ENCODE measurements at regions not wholly inside any gene's neighbourhood (a gene's known extent, or its start where the extent isn't known, plus 50 kb on each side); places are given as distances from the start of the nearest gene placed in this dataset.

GRCh38 chr1:30052178-30052577 is 671.2 kb downstream of the MATN1 start:
- TF ChIP-seq CTCF (IDR thresholded peaks at IDR 0.05; ENCODE audit: insufficient read depth, low read depth, low read length, missing control alignments): no peak
- DNase-seq (ENCODE audit: low read depth): no peak
- no peak overlapping the region for H3K4me3 ChIP-seq (ENCODE audit: low read length)

- H3K4me3 ChIP-seq (ENCODE audit: low read length): no peak overlapping the region
- TF ChIP-seq CTCF (IDR thresholded peaks at IDR 0.05; ENCODE audit: insufficient read depth, low read depth, low read length, missing control alignments): no peak
- no peak for DNase-seq (ENCODE audit: low read depth)
These were observed 671.6 kb downstream of the MATN1 start for GRCh38 chr1:30051777-30052176.

- DNase-seq (ENCODE audit: low read depth): no peak
- no peak overlapping the region for H3K4me3 ChIP-seq (ENCODE audit: low read length)
- no peak for TF ChIP-seq CTCF (IDR thresholded peaks at IDR 0.05; ENCODE audit: insufficient read depth, low read depth, low read length, missing control alignments)
These were observed 673.6 kb downstream of the MATN1 start for GRCh38 chr1:30049748-30050296.

GRCh38 chr1:30048905-30049304 is 674.5 kb downstream of the MATN1 start:
- no peak for DNase-seq (ENCODE audit: low read depth)
- no peak overlapping the region for H3K4me3 ChIP-seq (ENCODE audit: low read length)
- no peak for TF ChIP-seq CTCF (IDR thresholded peaks at IDR 0.05; ENCODE audit: insufficient read depth, low read depth, low read length, missing control alignments)

- no peak overlapping the region for H3K4me3 ChIP-seq (ENCODE audit: low read length)
- DNase-seq (ENCODE audit: low read depth): no peak
- TF ChIP-seq CTCF (IDR thresholded peaks at IDR 0.05; ENCODE audit: insufficient read depth, low read depth, low read length, missing control alignments): no peak
These were observed 675.8 kb downstream of the MATN1 start for GRCh38 chr1:30047576-30047975.

GRCh38 chr1:30046751-30047150 is 676.6 kb downstream of the MATN1 start:
- DNase-seq (ENCODE audit: low read depth): no peak
- H3K4me3 ChIP-seq (ENCODE audit: low read length): no peak overlapping the region

More at GRCh38 chr1:30046751-30047150, 676.6 kb downstream of the MATN1 start:
- no peak for TF ChIP-seq CTCF (IDR thresholded peaks at IDR 0.05; ENCODE audit: insufficient read depth, low read depth, low read length, missing control alignments)

Measured in epithelial cell of esophagus (primary cell).